GM12878 (cell line): ENCODE measurements at regions not wholly inside any gene's neighbourhood (a gene's known extent, or its start where the extent isn't known, plus 50 kb on each side); places are given as distances from the start of the nearest gene placed in this dataset.

ENCODE experiments used
- ATAC-seq: fragments of 200-7000 bp; cut with Tn5 transposase; 3 replicates; pipeline ENCODE4 v1.9.1; 2020; ENCODE audit warnings: mild to moderate bottlenecking, moderate library complexity
- BruUV-seq: library from RNA; stranded (reverse); fragments of 400-500 nt; replicated peaks from 2 replicates; lab custom pipeline; 2021; lab: Mats Ljungman, UMichigan
- CTCF ChIA-PET: fragments of 300-600 bp; sonication (Branson Sonifier 250); formaldehyde crosslinking; extraction: SDS; loops from one replicate; lab custom pipeline; 2021; ENCODE audit warnings: inconsistent platforms; lab: Yijun Ruan, JAX
- POLR2A ChIA-PET: fragments of 350-600 bp; formaldehyde crosslinking; extraction: SDS; loops from one replicate; lab custom pipeline; 2021; ENCODE audit warnings: inconsistent platforms; lab: Charles Lee
- RAD21 ChIA-PET: fragments of 300-600 bp; sonication (Branson Sonifier 250); formaldehyde crosslinking; loops from one replicate; lab custom pipeline; 2023; ENCODE audit warnings: antibody characterized with exemption; ENCODE audit not compliant: unreplicated experiment; lab: Charles Lee
- SMC1A ChIA-PET: fragments of 300-600 bp; sonication (Branson Sonifier 250); formaldehyde crosslinking; loops from one replicate; lab custom pipeline; 2023; ENCODE audit not compliant: unreplicated experiment, uncharacterized antibody; lab: Charles Lee
- DNase-seq: peaks from one replicate; pipeline ENCODE4 v3.0.0-alpha.2; 2011; ENCODE audit warnings: low read depth, low spot score
- FAIRE-seq: peaks from 3 replicates; lab custom pipeline; 2011; peaks lifted over from hg19 to GRCh38; lab: Jason Lieb, UNC
- H2AFZ ChIP-seq: 2 replicates; pipeline ENCODE4 v1.6.0; 2011; ENCODE audit warnings: low read depth, low read length, control low read depth; ENCODE audit not compliant: control insufficient read depth
- H3K27ac ChIP-seq: 2 replicates; pipeline ENCODE4 v1.5.1; 2011; ENCODE audit warnings: control low read depth; ENCODE audit not compliant: control insufficient read depth, insufficient read depth
- H3K27me3 ChIP-seq, 2 experiments: replicated peaks in 1 of 2; 2 replicates each; pipeline versions ENCODE4 v1.6.0 to v1.6.1; 2011; ENCODE audit warnings: low read length in 1 of 2; ENCODE audit not compliant: control insufficient read depth in 2 of 2, insufficient read depth in 2 of 2
- H3K36me3 ChIP-seq, 2 experiments: 2 replicates each; pipeline ENCODE4 v1.5.1; 2011; ENCODE audit warnings: low read length in 1 of 2; ENCODE audit not compliant: control insufficient read depth in 2 of 2, insufficient read depth in 2 of 2
- H3K4me1 ChIP-seq: 2 replicates; pipeline ENCODE4 v1.6.1; 2011; ENCODE audit warnings: mild to moderate bottlenecking, low read length, moderate library complexity, mixed read lengths; ENCODE audit not compliant: control insufficient read depth, insufficient read depth
- H3K4me2 ChIP-seq: 2 replicates; pipeline ENCODE4 v1.6.0; 2011; ENCODE audit warnings: control low read depth; ENCODE audit not compliant: control insufficient read depth, insufficient read depth
- H3K4me3 ChIP-seq: fragments of 200-600 bp; sonication (generic); 2 replicates; pipeline ENCODE4 v1.5.1; 2016
- H3K79me2 ChIP-seq: 2 replicates; pipeline ENCODE4 v1.6.0; 2011; ENCODE audit warnings: low read length; ENCODE audit not compliant: control insufficient read depth, insufficient read depth
- H3K9ac ChIP-seq: 2 replicates; pipeline ENCODE4 v1.8.0; 2011; ENCODE audit warnings: low read length, control low read depth, mixed read lengths; ENCODE audit not compliant: control insufficient read depth, insufficient read depth
- H3K9me3 ChIP-seq: replicated peaks from 3 replicates; pipeline ENCODE4 v1.5.1; 2011; ENCODE audit warnings: mild to moderate bottlenecking, low read length; ENCODE audit not compliant: control insufficient read depth, insufficient read depth
- H4K20me1 ChIP-seq: 2 replicates; pipeline ENCODE4 v1.6.0; 2011; ENCODE audit not compliant: control insufficient read depth, insufficient read depth
- CREM ChIP-seq: IDR thresholded peaks from 2 replicates; pipeline ENCODE4 v1.6.1; 2014; ENCODE audit warnings: antibody characterized with exemption, low read depth
- KLF5 ChIP-seq: fragments of 450-650 bp; IDR thresholded peaks from 2 replicates; pipeline ENCODE4 v1.6.1; 2014; ENCODE audit warnings: mild to moderate bottlenecking; ENCODE audit not compliant: partially characterized antibody
- NFYA ChIP-seq: IDR thresholded peaks from 2 replicates; pipeline ENCODE4 v1.6.1; 2011; ENCODE audit warnings: low read depth, mild to moderate bottlenecking, low read length, improper control_type of control experiment, borderline replicate concordance
- STAT1 ChIP-seq: fragments of 450-650 bp; conservative IDR thresholded peaks from 2 replicates; pipeline ENCODE4 v1.6.1; 2014; ENCODE audit warnings: antibody characterized with exemption, mild to moderate bottlenecking
- TBL1XR1 ChIP-seq: IDR thresholded peaks from 2 replicates; pipeline ENCODE4 v1.6.1; 2012; ENCODE audit warnings: low read depth, low read length, improper control_type of control experiment
- WGBS: methylation state at CpG from one replicate; pipeline ENCODE4 v1.1.6; 2016; ENCODE audit warnings: low lambda C conversion rate; ENCODE audit not compliant: insufficient replicate concordance, insufficient coverage; ENCODE audit errors: missing lambda C conversion rate; 5-methylcytosine and 5-hydroxymethylcytosine counted together
- in situ Hi-C: fragments of 300-500 bp; cut with MboI; formaldehyde crosslinking; loops from 9 replicates; pipeline ENCODE4 v1.14.3; 2018; ENCODE audit warnings: mixed read lengths
- intact Hi-C: fragments of 100-400 bp; cut with micrococcal nuclease; formaldehyde crosslinking; loops from one replicate; pipeline ENCODE4 v1.14.2; 2022; ENCODE audit not compliant: unreplicated experiment
- TF ChIP-seq, protein P1 (sequence below): fragments of 450-650 bp; conservative IDR thresholded peaks from 2 replicates; pipeline ENCODE4 v1.6.1; 2017; ENCODE audit warnings: mild to moderate bottlenecking, moderate library complexity
- TF ChIP-seq, protein P2 (sequence below): fragments of 450-650 bp; IDR thresholded peaks from 2 replicates; pipeline ENCODE4 v1.6.1; 2018; ENCODE audit warnings: mild to moderate bottlenecking, low read depth, moderate library complexity; ENCODE audit not compliant: partially characterized antibody

DNA sequence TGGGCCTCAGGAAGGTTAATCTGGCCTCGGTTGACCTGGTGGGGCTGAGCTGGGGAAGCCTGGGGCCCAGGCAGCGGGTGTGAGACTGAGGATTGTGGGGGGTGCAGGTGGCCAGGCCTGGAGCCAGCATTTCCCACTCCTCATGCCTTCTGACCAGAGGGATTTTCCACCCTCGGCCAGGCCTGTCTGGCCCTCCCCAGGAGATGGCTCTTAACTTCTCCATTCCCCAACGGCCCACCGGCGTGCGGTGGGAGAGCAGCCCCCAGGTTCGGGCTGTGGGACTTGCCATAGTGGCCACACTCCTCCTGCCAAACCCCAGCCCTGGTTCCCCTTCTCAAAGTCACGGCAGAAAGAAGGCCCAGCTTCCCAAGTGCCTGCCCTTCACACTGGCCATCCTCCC, 126.5 kb upstream of the RUNX3 start:
- in situ Hi-C loops (no loop called here), intact Hi-C loops (no loop called here)
- Histone ChIP-seq H3K27ac (no peak overlapping the region), H3K4me3 (no peak overlapping the region), H3K4me1 (no peaks in the 10 kb centered on the region), H3K9me3 (no peaks in the 10 kb centered on the region), H3K79me2 (no peaks in the 10 kb centered on the region), H3K27me3 (peaks cover 5 to 6% of the 10 kb centered on the region in 2 experiments; a peak in 3 of 4 replicates), H3K36me3 (no peaks in the 10 kb centered on the region)
- CTCF ChIA-PET: interaction anchor here (0.7 kb wide), 1 partner anchor 19 kb away, joined by 3 read pairs; no protein-coding TSS in a partner anchor
- POLR2A ChIA-PET: no interaction called here
- 37% methylated on average over 9 of the region's 9 CpGs for WGBS
- FAIRE-seq: no peak
- BruUV-seq: no TSS peak
- ATAC-seq: no peak
- TF ChIP-seq KLF5: no peak
- TF ChIP-seq TBL1XR1: no peak
- TF ChIP-seq, protein P1, sequence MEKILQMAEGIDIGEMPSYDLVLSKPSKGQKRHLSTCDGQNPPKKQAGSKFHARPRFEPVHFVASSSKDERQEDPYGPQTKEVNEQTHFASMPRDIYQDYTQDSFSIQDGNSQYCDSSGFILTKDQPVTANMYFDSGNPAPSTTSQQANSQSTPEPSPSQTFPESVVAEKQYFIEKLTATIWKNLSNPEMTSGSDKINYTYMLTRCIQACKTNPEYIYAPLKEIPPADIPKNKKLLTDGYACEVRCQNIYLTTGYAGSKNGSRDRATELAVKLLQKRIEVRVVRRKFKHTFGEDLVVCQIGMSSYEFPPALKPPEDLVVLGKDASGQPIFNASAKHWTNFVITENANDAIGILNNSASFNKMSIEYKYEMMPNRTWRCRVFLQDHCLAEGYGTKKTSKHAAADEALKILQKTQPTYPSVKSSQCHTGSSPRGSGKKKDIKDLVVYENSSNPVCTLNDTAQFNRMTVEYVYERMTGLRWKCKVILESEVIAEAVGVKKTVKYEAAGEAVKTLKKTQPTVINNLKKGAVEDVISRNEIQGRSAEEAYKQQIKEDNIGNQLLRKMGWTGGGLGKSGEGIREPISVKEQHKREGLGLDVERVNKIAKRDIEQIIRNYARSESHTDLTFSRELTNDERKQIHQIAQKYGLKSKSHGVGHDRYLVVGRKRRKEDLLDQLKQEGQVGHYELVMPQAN: no peak
- no peak for TF ChIP-seq STAT1
- TF ChIP-seq NFYA: no peak
- TF ChIP-seq, protein P2, sequence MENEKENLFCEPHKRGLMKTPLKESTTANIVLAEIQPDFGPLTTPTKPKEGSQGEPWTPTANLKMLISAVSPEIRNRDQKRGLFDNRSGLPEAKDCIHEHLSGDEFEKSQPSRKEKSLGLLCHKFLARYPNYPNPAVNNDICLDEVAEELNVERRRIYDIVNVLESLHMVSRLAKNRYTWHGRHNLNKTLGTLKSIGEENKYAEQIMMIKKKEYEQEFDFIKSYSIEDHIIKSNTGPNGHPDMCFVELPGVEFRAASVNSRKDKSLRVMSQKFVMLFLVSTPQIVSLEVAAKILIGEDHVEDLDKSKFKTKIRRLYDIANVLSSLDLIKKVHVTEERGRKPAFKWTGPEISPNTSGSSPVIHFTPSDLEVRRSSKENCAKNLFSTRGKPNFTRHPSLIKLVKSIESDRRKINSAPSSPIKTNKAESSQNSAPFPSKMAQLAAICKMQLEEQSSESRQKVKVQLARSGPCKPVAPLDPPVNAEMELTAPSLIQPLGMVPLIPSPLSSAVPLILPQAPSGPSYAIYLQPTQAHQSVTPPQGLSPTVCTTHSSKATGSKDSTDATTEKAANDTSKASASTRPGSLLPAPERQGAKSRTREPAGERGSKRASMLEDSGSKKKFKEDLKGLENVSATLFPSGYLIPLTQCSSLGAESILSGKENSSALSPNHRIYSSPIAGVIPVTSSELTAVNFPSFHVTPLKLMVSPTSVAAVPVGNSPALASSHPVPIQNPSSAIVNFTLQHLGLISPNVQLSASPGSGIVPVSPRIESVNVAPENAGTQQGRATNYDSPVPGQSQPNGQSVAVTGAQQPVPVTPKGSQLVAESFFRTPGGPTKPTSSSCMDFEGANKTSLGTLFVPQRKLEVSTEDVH: no peak
- TF ChIP-seq CREM: no peak
- TF ChIP-seq, all 136 proteins: peak for 0
- ChIA-PET RAD21 (interaction anchor here (0.5 kb wide), 1 partner anchor 156 kb away, joined by 4 read pairs; no protein-coding TSS in a partner anchor), SMC1A (interaction anchor here (0.9 to 1.5 kb wide), 2 partner anchors 9 to 24 kb away, joined by 3 read pairs; no protein-coding TSS in a partner anchor)
- Histone ChIP-seq H3K4me2 (no peak overlapping the region), H4K20me1 (no peaks in the 10 kb centered on the region), H3K9ac (no peak overlapping the region), H2AFZ (no peak overlapping the region)
- DNase-seq: no peak
